ENCODE measurements at regions not wholly inside any gene's neighbourhood (a gene's known extent, or its start where the extent isn't known, plus 50 kb on each side); places are given as distances from the start of the nearest gene placed in this dataset.

- no peak for TF ChIP-seq CTCF (IDR thresholded peaks at IDR 0.05)
- no peak for TF ChIP-seq EZH2 (IDR thresholded peaks at IDR 0.05)
Measured at GRCh38 chrX:117522725-117523700, 593.6 kb downstream of the KLHL13 start.

All from neural progenitor cell (in vitro differentiated cells).